Trophoblast cell (in vitro differentiated cells and primary cell): ENCODE measurements at regions not wholly inside any gene's neighbourhood (a gene's known extent, or its start where the extent isn't known, plus 50 kb on each side); places are given as distances from the start of the nearest gene placed in this dataset.

Source experiments
- DNase-seq, 2 donors: peaks; one replicate each; pipeline ENCODE4 v3.0.0-alpha.2; 2016
- H2AFZ ChIP-seq: 2 replicates; pipeline ENCODE4 v1.6.1; 2013; ENCODE audit warnings: low read length, moderate library complexity, mild to moderate bottlenecking; ENCODE audit not compliant: insufficient read depth, poor library complexity
- H2AK5ac ChIP-seq: 2 replicates; pipeline ENCODE4 v1.6.1; 2013; ENCODE audit warnings: mild to moderate bottlenecking, low read length
- H2BK120ac ChIP-seq: 2 replicates; pipeline ENCODE4 v1.6.1; 2013; ENCODE audit warnings: low read length, mild to moderate bottlenecking, moderate library complexity; ENCODE audit not compliant: insufficient read depth, poor library complexity
- H2BK12ac ChIP-seq: 2 replicates; pipeline ENCODE4 v1.6.1; 2013; ENCODE audit warnings: mild to moderate bottlenecking, low read length, moderate library complexity
- H2BK5ac ChIP-seq: 2 replicates; pipeline ENCODE4 v1.6.1; 2013; ENCODE audit warnings: low read length, low read depth, moderate library complexity, mild to moderate bottlenecking; ENCODE audit not compliant: poor library complexity
- H3K14ac ChIP-seq: 2 replicates; pipeline ENCODE4 v1.6.1; 2013; ENCODE audit warnings: mild to moderate bottlenecking, low read length
- H3K18ac ChIP-seq: 2 replicates; pipeline ENCODE4 v1.6.1; 2013; ENCODE audit warnings: mild to moderate bottlenecking, low read length
- H3K23ac ChIP-seq: 2 replicates; pipeline ENCODE4 v1.6.1; 2013; ENCODE audit warnings: low read length
- H3K27ac ChIP-seq: 2 replicates; pipeline ENCODE4 v1.5.1; 2013; ENCODE audit warnings: low read depth, mild to moderate bottlenecking, inconsistent platforms, low read length, moderate library complexity
- H3K27me3 ChIP-seq: 2 replicates; pipeline ENCODE4 v1.6.1; 2013; ENCODE audit warnings: inconsistent platforms, mild to moderate bottlenecking, low read length, moderate library complexity; ENCODE audit not compliant: insufficient read depth
- H3K36me3 ChIP-seq, 2 experiments: 1 replicate in 1 of 2; 2 replicates in 1 of 2; pipeline ENCODE4 v1.6.1; 2013; ENCODE audit warnings: low read length in 2 of 2, mild to moderate bottlenecking in 2 of 2, moderate library complexity in 1 of 2; ENCODE audit not compliant: insufficient read depth in 2 of 2, control insufficient read depth in 1 of 2
- H3K4ac ChIP-seq: 2 replicates; pipeline ENCODE4 v1.6.1; 2013; ENCODE audit warnings: low read depth, mild to moderate bottlenecking, low read length, moderate library complexity
- H3K4me1 ChIP-seq, 2 experiments: 1 replicate in 1 of 2; 2 replicates in 1 of 2; pipeline ENCODE4 v1.6.1; 2013; ENCODE audit warnings: low read length in 2 of 2, mild to moderate bottlenecking in 2 of 2, moderate library complexity in 1 of 2; ENCODE audit not compliant: insufficient read depth in 2 of 2, control insufficient read depth in 1 of 2
- H3K4me2 ChIP-seq: 2 replicates; pipeline ENCODE4 v1.6.1; 2013; ENCODE audit warnings: inconsistent platforms, mild to moderate bottlenecking, low read length, moderate library complexity
- H3K4me3 ChIP-seq: 2 replicates; pipeline ENCODE4 v1.5.1; 2013; ENCODE audit warnings: mild to moderate bottlenecking, low read depth, low read length, inconsistent platforms
- H3K79me1 ChIP-seq: one replicate; pipeline ENCODE4 v1.6.1; 2013; ENCODE audit warnings: low read length
- H3K79me2 ChIP-seq: 2 replicates; pipeline ENCODE4 v1.6.1; 2013; ENCODE audit warnings: low read length, mild to moderate bottlenecking; ENCODE audit not compliant: control insufficient read depth, insufficient read depth, poor library complexity
- H3K9ac ChIP-seq: 2 replicates; pipeline ENCODE4 v1.6.1; 2013; ENCODE audit warnings: mild to moderate bottlenecking, low read length
- H3K9me3 ChIP-seq: 2 replicates; pipeline ENCODE4 v1.6.1; 2013; ENCODE audit warnings: low read depth, mild to moderate bottlenecking, control low read depth, inconsistent platforms, low read length; ENCODE audit not compliant: insufficient read depth
- H4K12ac ChIP-seq: 2 replicates; pipeline ENCODE4 v1.6.1; 2013; ENCODE audit warnings: low read depth, mild to moderate bottlenecking, low read length, moderate library complexity
- H4K8ac ChIP-seq: 2 replicates; pipeline ENCODE4 v1.6.1; 2013; ENCODE audit warnings: low read depth, mild to moderate bottlenecking, low read length, moderate library complexity
- H4K91ac ChIP-seq: one replicate; pipeline ENCODE4 v1.6.1; 2013; ENCODE audit warnings: low read depth, mild to moderate bottlenecking, low read length, moderate library complexity
- WGBS: extraction: QIAGEN DNeasy Blood & Tissue Kit; methylation state at CpG from one replicate; pipeline ENCODE4 v1.1.7; 2013; ENCODE audit warnings: missing lambda C conversion rate; ENCODE audit not compliant: insufficient read length, insufficient coverage; ENCODE audit errors: extremely low coverage; 5-methylcytosine and 5-hydroxymethylcytosine counted together

- H3K27me3 ChIP-seq, result no peaks in the 10 kb centered on the region
- no peaks in the 10 kb centered on the region for H3K9me3 ChIP-seq
- H3K4me3 ChIP-seq, result no peak overlapping the region
- no peak overlapping the region for H3K4me2 ChIP-seq
- no CpG with 5 or more reads among the region's 2 CpGs for WGBS
- no peak overlapping the region for H2BK5ac ChIP-seq
- no peak overlapping the region for H3K18ac ChIP-seq
- H3K36me3 ChIP-seq, result no peaks in the 10 kb centered on the region
- H3K79me2 ChIP-seq, result no peaks in the 10 kb centered on the region
- H2BK12ac ChIP-seq, result no peak overlapping the region
- no peak overlapping the region for H3K9ac ChIP-seq
- DNase-seq, result no peak
- no peak overlapping the region for H4K91ac ChIP-seq
- H3K4me1 ChIP-seq, result no peaks in the 10 kb centered on the region
- no peak overlapping the region for H2BK120ac ChIP-seq
- H3K14ac ChIP-seq, result no peak overlapping the region
- H4K12ac ChIP-seq, result no peak overlapping the region
- H3K4ac ChIP-seq, result no peak overlapping the region
- H4K8ac ChIP-seq, result no peak overlapping the region
- H2AFZ ChIP-seq, result no peak overlapping the region
- H2AK5ac ChIP-seq, result no peak overlapping the region
- H3K23ac ChIP-seq, result no peak overlapping the region
- H3K79me1 ChIP-seq, result no peaks in the 10 kb centered on the region
- H3K27ac ChIP-seq, result no peak overlapping the region
Measured at GRCh38 chr2:36170805-36171204, 184.8 kb upstream of the CRIM1 start.

- no peaks in the 10 kb centered on the region for H3K27me3 ChIP-seq
- no peak overlapping the region for H3K4me2 ChIP-seq
- no CpG with 5 or more reads among the region's 1 CpG for WGBS
- no peak overlapping the region for H3K4ac ChIP-seq
- no peak overlapping the region for H4K8ac ChIP-seq
- no peak for DNase-seq
- H3K79me2 ChIP-seq, result no peaks in the 10 kb centered on the region
- no peaks in the 10 kb centered on the region for H3K4me1 ChIP-seq
- no peaks in the 10 kb centered on the region for H3K79me1 ChIP-seq
- no peak overlapping the region for H2AFZ ChIP-seq
- H2AK5ac ChIP-seq, result no peak overlapping the region
- H3K23ac ChIP-seq, result no peak overlapping the region
- no peak overlapping the region for H3K4me3 ChIP-seq
- no peak overlapping the region for H2BK5ac ChIP-seq
- no peak overlapping the region for H4K12ac ChIP-seq
- no peak overlapping the region for H3K27ac ChIP-seq
- no peak overlapping the region for H3K18ac ChIP-seq
- H3K9me3 ChIP-seq, result no peaks in the 10 kb centered on the region
- H2BK120ac ChIP-seq, result no peak overlapping the region
- no peaks in the 10 kb centered on the region for H3K36me3 ChIP-seq
- H3K14ac ChIP-seq, result no peak overlapping the region
- H2BK12ac ChIP-seq, result no peak overlapping the region
- H4K91ac ChIP-seq, result no peak overlapping the region
- H3K9ac ChIP-seq, result no peak overlapping the region
Measured at GRCh38 chr2:36169843-36170242, 185.7 kb upstream of the CRIM1 start.

- Histone ChIP-seq H2AK5ac (no peak overlapping the region), H3K4ac (no peak overlapping the region), H3K36me3 (no peaks in the 10 kb centered on the region), H2BK120ac (no peak overlapping the region), H2AFZ (no peak overlapping the region), H3K4me3 (no peak overlapping the region), H3K79me2 (no peaks in the 10 kb centered on the region), H4K91ac (no peak overlapping the region), H3K79me1 (no peaks in the 10 kb centered on the region), H3K23ac (no peak overlapping the region), H3K14ac (no peak overlapping the region), H3K9ac (no peak overlapping the region), H3K27ac (no peak overlapping the region), H3K9me3 (no peaks in the 10 kb centered on the region), H2BK12ac (no peak overlapping the region), H2BK5ac (no peak overlapping the region), H3K4me1 (no peaks in the 10 kb centered on the region), H3K27me3 (no peaks in the 10 kb centered on the region), H3K4me2 (no peak overlapping the region), H3K18ac (no peak overlapping the region), H4K12ac (no peak overlapping the region), H4K8ac (no peak overlapping the region)
- DNase-seq, result no peak
- WGBS, result no CpG with 5 or more reads among the region's 2 CpGs
Measured at GRCh38 chr2:36168115-36168514, 187.5 kb upstream of the CRIM1 start.

DNA sequence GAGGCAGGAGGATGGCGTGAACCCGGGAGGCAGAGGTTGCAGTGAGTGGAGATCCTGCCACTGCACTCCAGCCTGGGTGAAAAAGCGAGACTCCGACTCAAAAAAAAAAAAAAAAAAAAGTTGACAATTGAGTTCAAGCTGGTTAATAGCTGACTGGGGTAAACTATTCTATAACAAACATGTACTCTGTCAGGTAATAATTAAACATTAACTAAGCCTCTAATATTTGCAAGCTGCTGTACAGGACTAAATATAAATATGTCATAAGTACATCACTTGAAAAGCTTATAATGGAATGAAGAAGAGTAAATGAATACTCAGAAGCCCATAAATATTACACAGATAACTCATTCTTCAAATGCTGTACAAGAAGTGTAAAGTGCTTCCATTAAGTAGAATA is 190.4 kb upstream of the CRIM1 start:
- H2BK120ac ChIP-seq, result no peak overlapping the region
- no peak overlapping the region for H2BK12ac ChIP-seq
- no peak overlapping the region for H2AFZ ChIP-seq
- H3K9me3 ChIP-seq, result no peaks in the 10 kb centered on the region
- no peaks in the 10 kb centered on the region for H3K79me2 ChIP-seq
- H3K27me3 ChIP-seq, result no peaks in the 10 kb centered on the region
- H3K4me1 ChIP-seq, result no peaks in the 10 kb centered on the region
- no peak overlapping the region for H3K9ac ChIP-seq
- H3K4me3 ChIP-seq, result no peak overlapping the region
- H3K23ac ChIP-seq, result no peak overlapping the region
- no peak overlapping the region for H4K12ac ChIP-seq
- H3K36me3 ChIP-seq, result no peaks in the 10 kb centered on the region
- no peaks in the 10 kb centered on the region for H3K79me1 ChIP-seq
- WGBS, result no CpG with 5 or more reads among the region's 4 CpGs
- no peak overlapping the region for H4K8ac ChIP-seq
- H3K4ac ChIP-seq, result no peak overlapping the region
- no peak overlapping the region for H3K4me2 ChIP-seq
- no peak overlapping the region for H3K18ac ChIP-seq
- H2BK5ac ChIP-seq, result no peak overlapping the region
- H2AK5ac ChIP-seq, result no peak overlapping the region
- no peak for DNase-seq
- H3K14ac ChIP-seq, result no peak overlapping the region
- no peak overlapping the region for H4K91ac ChIP-seq
- no peak overlapping the region for H3K27ac ChIP-seq
